GM12874 (cell line): ENCODE measurements at regions not wholly inside any gene's neighbourhood (a gene's known extent, or its start where the extent isn't known, plus 50 kb on each side); places are given as distances from the start of the nearest gene placed in this dataset.

Experiments
- TF ChIP-seq, protein P1 (sequence below): IDR thresholded peaks from 2 replicates; pipeline ENCODE4 v1.5.1; 2011; ENCODE audit warnings: low read depth, mild to moderate bottlenecking, control low read depth, low read length, moderate library complexity; ENCODE audit not compliant: insufficient read depth

DNA sequence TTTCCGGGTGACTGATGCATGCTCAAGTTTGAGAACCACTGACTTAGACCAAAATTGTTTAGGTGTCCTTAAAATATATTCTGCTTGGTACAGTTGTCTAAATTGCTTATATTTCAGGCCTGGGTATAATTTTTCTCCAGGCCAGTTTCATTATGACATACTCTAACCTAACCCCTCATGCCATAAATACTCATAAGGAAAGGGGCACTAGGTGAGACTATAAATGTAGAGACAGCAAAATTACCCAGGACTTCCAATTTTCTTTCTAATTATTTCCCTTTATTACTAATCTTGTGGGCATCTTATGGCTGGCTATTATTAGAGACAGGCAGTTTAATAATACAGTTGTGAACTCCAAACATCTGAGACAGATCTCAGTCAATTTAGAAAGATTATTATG lies 150.2 kb downstream of the RRAGB start:
- TF ChIP-seq, protein P1, sequence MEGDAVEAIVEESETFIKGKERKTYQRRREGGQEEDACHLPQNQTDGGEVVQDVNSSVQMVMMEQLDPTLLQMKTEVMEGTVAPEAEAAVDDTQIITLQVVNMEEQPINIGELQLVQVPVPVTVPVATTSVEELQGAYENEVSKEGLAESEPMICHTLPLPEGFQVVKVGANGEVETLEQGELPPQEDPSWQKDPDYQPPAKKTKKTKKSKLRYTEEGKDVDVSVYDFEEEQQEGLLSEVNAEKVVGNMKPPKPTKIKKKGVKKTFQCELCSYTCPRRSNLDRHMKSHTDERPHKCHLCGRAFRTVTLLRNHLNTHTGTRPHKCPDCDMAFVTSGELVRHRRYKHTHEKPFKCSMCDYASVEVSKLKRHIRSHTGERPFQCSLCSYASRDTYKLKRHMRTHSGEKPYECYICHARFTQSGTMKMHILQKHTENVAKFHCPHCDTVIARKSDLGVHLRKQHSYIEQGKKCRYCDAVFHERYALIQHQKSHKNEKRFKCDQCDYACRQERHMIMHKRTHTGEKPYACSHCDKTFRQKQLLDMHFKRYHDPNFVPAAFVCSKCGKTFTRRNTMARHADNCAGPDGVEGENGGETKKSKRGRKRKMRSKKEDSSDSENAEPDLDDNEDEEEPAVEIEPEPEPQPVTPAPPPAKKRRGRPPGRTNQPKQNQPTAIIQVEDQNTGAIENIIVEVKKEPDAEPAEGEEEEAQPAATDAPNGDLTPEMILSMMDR = no peak

DNA sequence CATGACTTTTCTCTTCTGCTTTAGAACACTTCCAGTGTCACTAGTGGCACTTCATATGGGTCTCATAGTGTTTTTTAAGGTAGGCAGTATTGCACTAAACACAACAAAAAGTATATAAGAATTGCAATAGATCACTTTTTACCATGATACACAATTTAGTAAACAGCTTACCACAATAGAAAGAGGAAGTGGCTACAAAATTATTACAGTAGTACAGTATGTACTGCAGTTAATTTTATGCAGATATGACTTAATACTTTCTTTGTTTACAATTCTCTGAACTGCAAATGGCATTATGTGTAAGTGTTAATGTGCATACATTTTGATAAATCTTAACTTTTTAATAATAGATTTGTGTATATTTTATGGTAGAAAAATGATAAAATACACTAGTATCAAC lies 157.3 kb downstream of the RRAGB start:
- TF ChIP-seq, protein P1 = no peak

DNA sequence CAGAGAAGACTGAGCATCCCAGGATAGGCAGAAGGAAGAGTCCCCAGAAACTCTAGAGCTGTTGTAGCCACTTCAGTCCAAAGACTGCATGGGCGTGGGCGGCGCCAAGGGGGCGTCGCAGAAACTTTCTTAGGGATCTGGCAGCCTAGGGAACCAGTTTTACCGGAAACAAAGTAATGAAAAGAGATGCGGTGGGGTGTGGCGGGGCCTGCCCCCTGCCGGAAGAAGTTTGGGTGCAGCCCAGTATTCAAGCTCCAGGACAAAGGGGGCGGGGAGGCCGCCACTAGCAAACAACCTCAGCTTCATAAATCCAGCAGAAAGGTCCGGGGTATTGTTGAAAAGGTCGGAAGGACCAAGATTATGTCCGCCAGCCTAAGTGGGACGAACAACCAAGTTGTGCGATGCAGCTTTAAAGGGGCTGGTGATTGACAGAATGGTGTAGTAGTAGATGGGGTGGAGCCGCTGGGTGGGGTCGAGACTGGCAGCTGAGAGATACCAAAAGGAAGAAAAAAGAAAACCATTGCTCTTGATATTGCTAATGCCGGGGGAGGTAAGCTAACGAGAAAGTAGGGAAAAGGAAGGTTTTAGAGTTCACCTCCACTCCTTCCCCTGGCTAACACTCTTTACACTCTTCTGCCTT lies 190.5 kb downstream of the RRAGB start:
- TF ChIP-seq, protein P1 = peak; percentile 47

DNA sequence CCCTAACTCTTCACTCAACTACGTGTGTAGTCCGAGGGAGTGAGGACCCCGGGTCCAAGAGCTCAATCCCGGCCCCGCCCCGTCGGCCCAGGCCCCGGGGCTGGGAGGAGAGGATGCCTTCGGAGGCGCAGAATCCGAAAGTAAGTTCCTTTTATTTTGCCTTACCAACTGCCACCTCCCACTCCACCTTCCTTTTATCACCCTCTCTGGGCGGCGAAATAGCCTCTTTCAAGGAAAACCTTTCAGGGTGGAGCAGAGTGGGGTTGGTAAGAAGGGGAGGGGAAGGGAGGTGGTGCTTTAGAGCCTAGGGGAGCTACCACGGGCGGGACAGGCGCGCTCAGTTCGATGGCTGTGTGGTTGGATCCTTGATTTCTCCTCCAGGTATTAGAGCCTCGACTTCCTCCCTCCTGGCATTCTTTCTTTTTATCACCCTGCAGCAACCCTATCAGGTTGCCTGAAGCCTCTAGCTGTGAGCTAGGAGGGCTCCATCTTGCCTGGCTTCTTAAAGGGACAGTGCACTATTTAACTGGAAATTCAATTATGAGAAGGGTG lies 191.2 kb downstream of the RRAGB start:
- TF ChIP-seq, protein P1 = no peak

DNA sequence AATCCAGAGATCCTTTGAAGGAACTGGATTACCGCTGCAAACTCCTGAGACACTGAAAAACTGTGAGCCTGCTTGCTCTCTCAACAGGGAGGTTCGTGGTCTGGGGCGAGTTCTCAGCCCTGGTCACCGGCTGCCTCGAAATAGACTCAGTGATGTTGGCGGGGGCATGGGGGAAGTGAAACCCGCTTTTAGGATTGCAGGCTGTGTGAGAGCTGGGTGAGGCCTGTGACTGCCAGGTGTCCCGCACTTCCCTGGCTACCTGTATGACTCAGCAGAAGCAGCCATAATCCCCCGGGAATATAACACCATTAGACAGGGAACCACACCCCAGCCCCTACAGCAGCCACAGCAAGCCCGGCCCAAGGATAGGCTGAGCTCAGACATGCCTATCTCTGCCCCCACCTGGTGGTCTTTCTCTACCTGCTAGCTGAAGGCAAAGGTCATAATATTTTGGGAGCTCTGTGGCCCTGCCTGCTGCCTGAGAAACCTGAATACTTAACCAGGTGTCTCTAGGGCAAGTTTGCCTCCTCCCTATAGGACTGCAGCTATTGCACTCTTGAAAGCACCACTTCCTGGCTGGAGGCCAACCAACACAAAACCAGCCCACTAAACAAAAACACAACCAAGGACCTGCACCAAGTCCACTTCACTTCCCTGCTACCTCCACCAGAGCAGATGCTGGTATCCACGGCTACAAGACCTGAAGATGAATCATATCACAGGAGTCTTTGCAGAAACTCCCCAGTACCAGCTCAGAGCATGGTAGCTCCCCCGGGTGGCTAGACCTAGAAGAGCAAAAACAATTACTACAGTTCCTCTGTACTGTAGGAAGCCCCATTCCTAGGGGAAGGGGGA lies 202.0 kb downstream of the RRAGB start:
- TF ChIP-seq, protein P1 = peak; percentile 11; the same call in 1 of the 2 replicates

DNA sequence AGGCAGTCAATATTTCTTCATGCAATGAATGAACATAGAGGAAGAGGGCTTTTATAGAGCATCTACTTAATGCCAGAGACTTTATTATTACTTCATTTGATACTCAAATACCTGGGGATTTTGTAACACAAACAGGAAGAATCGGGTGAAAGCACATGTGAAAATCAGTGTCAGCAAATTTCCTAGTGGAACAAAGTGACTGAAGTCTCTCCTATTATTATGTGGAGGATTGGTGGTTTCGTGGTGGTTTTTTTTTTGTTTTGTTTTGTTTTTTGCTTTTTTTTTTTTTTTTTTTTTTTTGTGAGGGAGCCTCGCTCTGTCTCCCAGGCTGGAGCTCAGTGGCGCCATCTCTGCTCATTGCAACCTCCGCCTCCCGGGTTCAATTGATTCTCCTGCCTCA lies 207.0 kb downstream of the RRAGB start:
- TF ChIP-seq, protein P1 = no peak
